Brain microvascular endothelial cell (primary cell): ENCODE measurements at regions not wholly inside any gene's neighbourhood (a gene's known extent, or its start where the extent isn't known, plus 50 kb on each side); places are given as distances from the start of the nearest gene placed in this dataset.
"Not testable (repeated sequence)": the region's sequence is repeated elsewhere in the genome, so short reads cannot be mapped to it uniquely, and the experiment has no call there.

ENCODE experiments used
- DNase-seq: peaks from one replicate; pipeline ENCODE4 v3.0.0-alpha.2; 2020
- H3K27ac ChIP-seq: fragments of 250-450 bp; sonication (Bioruptor Pico); 2 replicates; pipeline ENCODE4 v1.5.1; 2020; ENCODE audit warnings: mild to moderate bottlenecking, moderate library complexity
- H3K27me3 ChIP-seq: fragments of 250-450 bp; sonication (Bioruptor Pico); replicated peaks from 2 replicates; pipeline ENCODE4 v1.5.1; 2020; ENCODE audit warnings: mild to moderate bottlenecking
- H3K36me3 ChIP-seq: fragments of 250-450 bp; sonication (Bioruptor Pico); replicated peaks from 2 replicates; pipeline ENCODE4 v1.5.1; 2020; ENCODE audit warnings: mild to moderate bottlenecking
- H3K4me3 ChIP-seq: 2 replicates; pipeline ENCODE4 v1.5.1; 2011; ENCODE audit warnings: low read depth, mild to moderate bottlenecking, control low read depth, low read length, moderate library complexity
- CTCF ChIP-seq: IDR thresholded peaks from 2 replicates; pipeline ENCODE4 v1.5.1; 2011; ENCODE audit warnings: low read depth, mild to moderate bottlenecking, moderate library complexity, low read length, control low read depth, inconsistent platforms; ENCODE audit errors: missing control alignments
- in situ Hi-C: cut with HindIII; loops from 2 replicates; pipeline ENCODE4 v1.10.0; 2017; ENCODE audit warnings: low sequenced_read_pairs, low pct_ligation_motif_present

- no peak overlapping the region for H3K27ac ChIP-seq
- no peaks in the 10 kb centered on the region for H3K27me3 ChIP-seq
- in situ Hi-C loops = no loop called here
- no peaks in the 10 kb centered on the region for H3K36me3 ChIP-seq
- no peak overlapping the region for H3K4me3 ChIP-seq
- no peak for DNase-seq
- no peak for TF ChIP-seq CTCF
Measured at GRCh38 chr15:24318981-24319380, 356.6 kb upstream of the NPAP1 start.

GRCh38 chr15:24324096-24324495, 351.5 kb upstream of the NPAP1 start:
- DNase-seq, H3K4me3 ChIP-seq, in situ Hi-C loops, H3K27ac ChIP-seq, H3K36me3 ChIP-seq, H3K27me3 ChIP-seq: not testable (repeated sequence)

GRCh38 chr15:24326513-24326912, 349.1 kb upstream of the NPAP1 start:
- H3K27me3 ChIP-seq, H3K36me3 ChIP-seq, H3K4me3 ChIP-seq, in situ Hi-C loops, DNase-seq, H3K27ac ChIP-seq: not testable (repeated sequence)

GRCh38 chr15:24331964-24332363, 343.6 kb upstream of the NPAP1 start:
- H3K36me3 ChIP-seq, DNase-seq, H3K27me3 ChIP-seq, H3K4me3 ChIP-seq, in situ Hi-C loops, H3K27ac ChIP-seq: not testable (repeated sequence)

GRCh38 chr15:24341876-24342275, 333.7 kb upstream of the NPAP1 start:
- DNase-seq, H3K27me3 ChIP-seq, H3K4me3 ChIP-seq, H3K27ac ChIP-seq, H3K36me3 ChIP-seq, in situ Hi-C loops: not testable (repeated sequence)

- H3K4me3 ChIP-seq, H3K27me3 ChIP-seq, DNase-seq, H3K27ac ChIP-seq, in situ Hi-C loops, H3K36me3 ChIP-seq: not testable (repeated sequence)
Measured at GRCh38 chr15:24352777-24353176, 322.8 kb upstream of the NPAP1 start.

- H3K27ac ChIP-seq, H3K4me3 ChIP-seq, H3K36me3 ChIP-seq, H3K27me3 ChIP-seq, DNase-seq, in situ Hi-C loops: not testable (repeated sequence)
Measured at GRCh38 chr15:24381103-24381502, 294.5 kb upstream of the NPAP1 start.

- H3K4me3 ChIP-seq, H3K36me3 ChIP-seq, H3K27me3 ChIP-seq, in situ Hi-C loops, H3K27ac ChIP-seq, DNase-seq: not testable (repeated sequence)
Measured at GRCh38 chr15:24385258-24385657, 290.3 kb upstream of the NPAP1 start.

- in situ Hi-C loops = no loop called here
- Histone ChIP-seq H3K4me3 (no peak overlapping the region), H3K27ac (no peak overlapping the region), H3K36me3 (no peaks in the 10 kb centered on the region), H3K27me3 (no peaks in the 10 kb centered on the region)
- no peak for DNase-seq
- TF ChIP-seq CTCF = no peak
Measured at GRCh38 chr15:24394303-24394702, 281.3 kb upstream of the NPAP1 start.

GRCh38 chr15:24412649-24413048, 262.9 kb upstream of the NPAP1 start:
- in situ Hi-C loops, H3K36me3 ChIP-seq: not testable (repeated sequence)

GRCh38 chr15:24426286-24427054, 249.1 kb upstream of the NPAP1 start:
- DNase-seq, H3K27ac ChIP-seq, H3K4me3 ChIP-seq, H3K27me3 ChIP-seq, H3K36me3 ChIP-seq, in situ Hi-C loops: not testable (repeated sequence)

More at GRCh38 chr15:24412649-24413048, 262.9 kb upstream of the NPAP1 start:
- DNase-seq, H3K27ac ChIP-seq, H3K27me3 ChIP-seq, H3K4me3 ChIP-seq: not testable (repeated sequence)

- in situ Hi-C loops, H3K27me3 ChIP-seq, H3K27ac ChIP-seq, H3K4me3 ChIP-seq, H3K36me3 ChIP-seq, DNase-seq: not testable (repeated sequence)
Measured at GRCh38 chr15:24427055-24427400, 248.5 kb upstream of the NPAP1 start.
